A673 (cell line): ENCODE measurements at regions not wholly inside any gene's neighbourhood (a gene's known extent, or its start where the extent isn't known, plus 50 kb on each side); places are given as distances from the start of the nearest gene placed in this dataset.

ENCODE experiments used
- CTCF ChIP-seq: fragments of 300-800, 200-600 bp; sonication (generic); conservative IDR thresholded peaks from 2 replicates; pipeline ENCODE4 v1.5.1; 2017; ENCODE audit warnings: low read depth, mild to moderate bottlenecking, antibody characterized with exemption, low read length, moderate library complexity, mixed read lengths
- EZH2 ChIP-seq: fragments of 200-600 bp; sonication (generic); IDR thresholded peaks from 2 replicates; pipeline ENCODE4 v1.6.1; 2017; ENCODE audit warnings: borderline replicate concordance, low read depth, mild to moderate bottlenecking, mixed read lengths, antibody characterized with exemption, low read length; ENCODE audit not compliant: poor library complexity, severe bottlenecking

GRCh38 chr14:34099635-34100034 is 148.8 kb upstream of the EGLN3 start:
- TF ChIP-seq CTCF (no peak), EZH2 (no peak)
